CD14-positive monocyte (primary cell): ENCODE measurements at regions not wholly inside any gene's neighbourhood (a gene's known extent, or its start where the extent isn't known, plus 50 kb on each side); places are given as distances from the start of the nearest gene placed in this dataset.

Experiments used
- DNase-seq, 3 donors: peaks; one replicate each; pipeline ENCODE4 v3.0.0-alpha.2; 2011 to 2022
- H2AFZ ChIP-seq: 2 replicates; pipeline ENCODE4 v1.6.0; 2012; ENCODE audit warnings: mild to moderate bottlenecking, low read depth, low read length, inconsistent platforms; ENCODE audit not compliant: insufficient read depth, poor library complexity, severe bottlenecking
- H3K27ac ChIP-seq, 2 donors: 1 replicate in 1 of 2; 2 replicates in 1 of 2; pipeline ENCODE4 v1.5.1; 2012 to 2013; ENCODE audit warnings: low read length in 2 of 2, control low read depth in 1 of 2, inconsistent platforms in 1 of 2, low read depth in 1 of 2, mild to moderate bottlenecking in 1 of 2
- H3K27me3 ChIP-seq, 2 donors: one replicate each; pipeline versions ENCODE4 v1.6.0 to v1.6.1; 2011 to 2013; ENCODE audit warnings: low read length in 2 of 2; ENCODE audit not compliant: control insufficient read depth in 2 of 2, insufficient read depth in 2 of 2
- H3K36me3 ChIP-seq, 2 donors: replicated peaks in 1 of 2; 1 replicate in 1 of 2; 2 replicates in 1 of 2; pipeline versions ENCODE4 v1.5.1 to v1.6.1; 2012 to 2013; ENCODE audit warnings: low read length in 2 of 2, control low read depth in 1 of 2, inconsistent platforms in 1 of 2, mild to moderate bottlenecking in 1 of 2; ENCODE audit not compliant: insufficient read depth in 2 of 2, control insufficient read depth in 1 of 2
- H3K4me1 ChIP-seq, 2 donors: 1 replicate in 1 of 2; 2 replicates in 1 of 2; pipeline versions ENCODE4 v1.5.1 to v1.6.1; 2012 to 2013; ENCODE audit warnings: low read length in 2 of 2, control low read depth in 1 of 2, inconsistent platforms in 1 of 2, mild to moderate bottlenecking in 1 of 2, moderate library complexity in 1 of 2; ENCODE audit not compliant: insufficient read depth in 2 of 2, control insufficient read depth in 1 of 2
- H3K4me2 ChIP-seq: replicated peaks from 2 replicates; pipeline ENCODE3; 2012; ENCODE audit warnings: low read length, moderate library complexity, mild to moderate bottlenecking; ENCODE audit not compliant: poor library complexity, severe bottlenecking; ENCODE audit errors: extremely low read depth
- H3K4me3 ChIP-seq, 3 experiments: fragments of 200-600 bp in 1 of 3; sonication (generic) in 1 of 3; replicated peaks in 1 of 3; 1 replicate in 2 of 3; 2 replicates in 1 of 3; pipeline ENCODE4 v1.5.1; 2011 to 2013; ENCODE audit warnings: low read length in 3 of 3, mild to moderate bottlenecking in 3 of 3, control low read depth in 2 of 3, low read depth in 2 of 3, inconsistent platforms in 1 of 3, moderate library complexity in 1 of 3
- H3K79me2 ChIP-seq: 2 replicates; pipeline ENCODE4 v1.6.0; 2012; ENCODE audit warnings: mild to moderate bottlenecking, control low read depth, inconsistent platforms, low read length, moderate library complexity; ENCODE audit not compliant: insufficient read depth
- H3K9ac ChIP-seq: 2 replicates; pipeline ENCODE4 v1.6.0; 2017; ENCODE audit warnings: low read length, mild to moderate bottlenecking; ENCODE audit not compliant: insufficient read depth, poor library complexity, severe bottlenecking
- H3K9me3 ChIP-seq, 2 donors: replicated peaks in 1 of 2; 1 replicate in 1 of 2; 2 replicates in 1 of 2; pipeline versions ENCODE4 v1.5.1 to v1.6.1; 2012 to 2013; ENCODE audit warnings: low read length in 2 of 2, control low read depth in 1 of 2; ENCODE audit not compliant: control insufficient read depth in 1 of 2, insufficient read depth in 1 of 2
- H4K20me1 ChIP-seq: 2 replicates; pipeline ENCODE4 v1.6.0; 2012; ENCODE audit warnings: mild to moderate bottlenecking, low read length, control low read depth, moderate library complexity; ENCODE audit not compliant: insufficient read depth
- H3K27ac Mint-ChIP-seq, 7 donors: one replicate each; pipeline ENCODE4 v1.8.0; 2020; ENCODE audit warnings: mild to moderate bottlenecking in 7 of 7, mixed read lengths in 7 of 7, moderate library complexity in 6 of 7, inconsistent platforms in 2 of 7
- H3K27me3 Mint-ChIP-seq, 3 donors: one replicate each; pipeline ENCODE4 v1.8.0; 2021 to 2022; ENCODE audit warnings: low read depth in 3 of 3, mild to moderate bottlenecking in 3 of 3, mixed read lengths in 3 of 3, moderate library complexity in 3 of 3, inconsistent platforms in 1 of 3
- H3K36me3 Mint-ChIP-seq, 2 donors: one replicate each; pipeline ENCODE4 v1.8.0; 2020; ENCODE audit warnings: mixed read lengths in 2 of 2, inconsistent platforms in 1 of 2, mild to moderate bottlenecking in 1 of 2
- H3K4me1 Mint-ChIP-seq: one replicate; pipeline ENCODE4 v1.8.0; 2020; ENCODE audit warnings: mild to moderate bottlenecking, mixed read lengths
- H3K4me3 Mint-ChIP-seq, 2 donors: one replicate each; pipeline ENCODE4 v1.8.0; 2020; ENCODE audit warnings: mild to moderate bottlenecking in 2 of 2, mixed read lengths in 2 of 2, moderate library complexity in 1 of 2
- H3K9me3 Mint-ChIP-seq, 7 donors: one replicate each; pipeline ENCODE4 v1.8.0; 2020 to 2022; ENCODE audit warnings: mixed read lengths in 7 of 7, mild to moderate bottlenecking in 6 of 7, moderate library complexity in 6 of 7, inconsistent platforms in 2 of 7
- CTCF ChIP-seq: fragments of 200-600 bp; IDR thresholded peaks from one replicate; pipeline ENCODE4 v1.8.0; 2022; ENCODE audit warnings: antibody characterized with exemption, mild to moderate bottlenecking
- WGBS: methylation state at CpG from one replicate; pipeline ENCODE4 v1.1.5; 2013; ENCODE audit warnings: missing lambda C conversion rate; ENCODE audit not compliant: insufficient coverage; 5-methylcytosine and 5-hydroxymethylcytosine counted together
- intact Hi-C, 2 donors: fragments of 100-400 bp; cut with micrococcal nuclease; formaldehyde crosslinking; loops; one replicate each; pipeline versions ENCODE4 v1.15.0 to v1.15.1; 2023

DNA sequence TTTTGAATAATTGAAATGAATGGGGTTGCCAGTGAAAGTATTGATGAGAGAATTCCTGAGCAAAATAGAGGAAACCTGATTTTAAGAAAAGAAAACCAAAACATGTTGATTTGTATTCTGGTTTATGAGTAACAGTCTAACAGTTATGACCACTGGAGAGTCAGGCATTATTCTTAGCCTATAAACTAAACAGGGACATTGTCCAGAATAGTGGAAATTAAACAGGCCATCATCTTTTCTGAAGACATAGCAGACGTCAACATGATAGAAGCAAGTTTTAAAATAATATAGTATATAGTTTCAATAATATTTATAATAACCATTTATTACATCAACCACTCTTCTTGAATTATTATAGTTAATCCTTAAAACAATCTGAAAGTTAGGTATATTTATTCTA is 178.3 kb upstream of the MPDZ start:
- H3K9ac ChIP-seq, result no peak overlapping the region
- H3K9me3 ChIP-seq, result no peaks in the 10 kb centered on the region
- no peak overlapping the region for H2AFZ ChIP-seq
- Mint-ChIP-seq H3K4me1 (no peaks in the 10 kb centered on the region), H3K9me3 (peaks cover 0 to 2% (median 0%) of the 10 kb centered on the region in 7 donors), H3K4me3 (no peak overlapping the region), H3K36me3 (no peaks in the 10 kb centered on the region), H3K27me3 (peaks cover 0 to 1% (median 0%) of the 10 kb centered on the region in 3 donors), H3K27ac (no peak overlapping the region)
- H3K4me1 ChIP-seq, result no peaks in the 10 kb centered on the region
- H3K27ac ChIP-seq, result no peak overlapping the region
- H3K79me2 ChIP-seq, result no peaks in the 10 kb centered on the region
- H3K36me3 ChIP-seq, result no peaks in the 10 kb centered on the region
- no peaks in the 10 kb centered on the region for H3K27me3 ChIP-seq
- no peak for DNase-seq
- H3K4me3 ChIP-seq, result no peak overlapping the region
- H3K4me2 ChIP-seq, result no peak overlapping the region
- H4K20me1 ChIP-seq, result no peaks in the 10 kb centered on the region
- no CpG with 5 or more reads among the region's 1 CpG for WGBS
- no peak for TF ChIP-seq CTCF
- intact Hi-C loops, result no loop called here

DNA sequence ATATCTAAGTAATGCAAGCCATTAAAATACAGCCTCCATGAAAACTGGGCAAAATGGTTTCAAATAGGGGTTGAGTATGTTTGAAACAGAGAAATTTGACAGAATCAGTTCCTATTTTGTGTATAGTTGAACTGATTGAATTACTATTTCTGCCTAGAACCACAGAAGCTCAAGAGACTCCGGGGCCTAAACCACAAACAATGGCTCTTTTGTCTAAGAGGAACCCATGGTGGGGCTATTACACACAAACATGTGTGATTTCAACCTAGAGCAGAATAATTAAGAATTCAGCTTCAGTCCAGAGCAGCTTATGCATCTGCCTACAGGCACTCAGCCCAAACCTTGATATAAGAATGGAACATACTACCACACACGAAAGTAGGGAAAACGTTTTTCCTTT is 171.2 kb upstream of the MPDZ start:
- intact Hi-C loops, result no loop called here
- WGBS, result 0% methylated on average over 1 of the region's 3 CpGs
- H3K9ac ChIP-seq, result no peak overlapping the region
- H3K27me3 Mint-ChIP-seq, result peaks cover 0 to 3% (median 0%) of the 10 kb centered on the region in 3 donors
- H4K20me1 ChIP-seq, result no peaks in the 10 kb centered on the region
- no peak for TF ChIP-seq CTCF
- no peaks in the 10 kb centered on the region for H3K4me1 ChIP-seq
- no peak overlapping the region for H3K27ac Mint-ChIP-seq
- H3K9me3 Mint-ChIP-seq, result no peaks in the 10 kb centered on the region
- H3K4me2 ChIP-seq, result no peak overlapping the region
- H3K36me3 ChIP-seq, result no peaks in the 10 kb centered on the region
- no peak for DNase-seq
- H3K4me3 ChIP-seq, result no peak overlapping the region
- H3K36me3 Mint-ChIP-seq, result no peaks in the 10 kb centered on the region
- H3K4me1 Mint-ChIP-seq, result no peaks in the 10 kb centered on the region
- H2AFZ ChIP-seq, result no peak overlapping the region
- no peak overlapping the region for H3K4me3 Mint-ChIP-seq
- H3K9me3 ChIP-seq, result no peaks in the 10 kb centered on the region
- H3K79me2 ChIP-seq, result no peaks in the 10 kb centered on the region
- H3K27me3 ChIP-seq, result no peaks in the 10 kb centered on the region
- H3K27ac ChIP-seq, result no peak overlapping the region
